WERI-Rb-1 (cell line): ENCODE measurements at regions not wholly inside any gene's neighbourhood (a gene's known extent, or its start where the extent isn't known, plus 50 kb on each side); places are given as distances from the start of the nearest gene placed in this dataset.

Source experiments
- DNase-seq: peaks from one replicate; pipeline ENCODE4 v3.0.0-alpha.2; 2020
- H3K27ac ChIP-seq: fragments of 250-450 bp; sonication (Bioruptor Pico); 2 replicates; pipeline ENCODE4 v1.5.1; 2020; ENCODE audit warnings: mild to moderate bottlenecking, moderate library complexity
- H3K27me3 ChIP-seq: fragments of 250-450 bp; sonication (Bioruptor Pico); 2 replicates; pipeline ENCODE4 v1.5.1; 2021; ENCODE audit warnings: mild to moderate bottlenecking, low read depth, moderate library complexity; ENCODE audit not compliant: insufficient read depth, severe bottlenecking
- H3K36me3 ChIP-seq: fragments of 250-450 bp; sonication (Bioruptor Pico); 2 replicates; pipeline ENCODE4 v1.5.1; 2020; ENCODE audit warnings: mild to moderate bottlenecking, moderate library complexity
- H3K4me3 ChIP-seq: 2 replicates; pipeline ENCODE4 v1.5.1; 2011; ENCODE audit warnings: low read depth, mild to moderate bottlenecking, control low read depth, low read length
- H3K9me3 ChIP-seq: fragments of 250-450 bp; sonication (Bioruptor Pico); 2 replicates; pipeline ENCODE4 v1.5.1; 2021; ENCODE audit warnings: mild to moderate bottlenecking, moderate library complexity; ENCODE audit not compliant: severe bottlenecking
- TF ChIP-seq, protein P1 (sequence below): IDR thresholded peaks from 2 replicates; pipeline ENCODE4 v1.5.1; 2011; ENCODE audit warnings: low read depth, mild to moderate bottlenecking, control low read depth, inconsistent platforms, low read length

DNA sequence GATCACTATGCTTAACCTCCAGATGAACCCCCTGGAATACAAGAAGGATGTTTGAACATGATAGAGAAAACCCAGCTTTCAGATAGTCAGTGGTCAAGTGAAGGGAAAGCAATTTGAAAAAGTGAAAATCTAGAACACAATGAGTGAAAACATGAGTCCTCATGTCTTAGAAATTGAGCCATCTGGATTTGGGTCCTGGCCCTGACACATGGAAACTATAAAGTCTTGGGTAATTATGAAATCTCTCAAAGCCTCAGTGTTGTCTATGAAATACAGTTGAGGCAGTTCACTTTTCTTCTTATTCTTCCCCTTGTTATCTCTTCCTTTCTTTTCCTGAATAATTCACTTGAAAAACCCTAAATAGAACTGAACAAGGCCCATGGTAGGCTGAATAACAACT is 120.6 kb downstream of the EN1 start:
- Histone ChIP-seq H3K27ac (no peak overlapping the region), H3K4me3 (no peak overlapping the region), H3K9me3 (peaks cover 7% of the 10 kb centered on the region), H3K27me3 (peaks cover 72% of the 10 kb centered on the region), H3K36me3 (no peaks in the 10 kb centered on the region)
- no peak for DNase-seq
- TF ChIP-seq, protein P1, sequence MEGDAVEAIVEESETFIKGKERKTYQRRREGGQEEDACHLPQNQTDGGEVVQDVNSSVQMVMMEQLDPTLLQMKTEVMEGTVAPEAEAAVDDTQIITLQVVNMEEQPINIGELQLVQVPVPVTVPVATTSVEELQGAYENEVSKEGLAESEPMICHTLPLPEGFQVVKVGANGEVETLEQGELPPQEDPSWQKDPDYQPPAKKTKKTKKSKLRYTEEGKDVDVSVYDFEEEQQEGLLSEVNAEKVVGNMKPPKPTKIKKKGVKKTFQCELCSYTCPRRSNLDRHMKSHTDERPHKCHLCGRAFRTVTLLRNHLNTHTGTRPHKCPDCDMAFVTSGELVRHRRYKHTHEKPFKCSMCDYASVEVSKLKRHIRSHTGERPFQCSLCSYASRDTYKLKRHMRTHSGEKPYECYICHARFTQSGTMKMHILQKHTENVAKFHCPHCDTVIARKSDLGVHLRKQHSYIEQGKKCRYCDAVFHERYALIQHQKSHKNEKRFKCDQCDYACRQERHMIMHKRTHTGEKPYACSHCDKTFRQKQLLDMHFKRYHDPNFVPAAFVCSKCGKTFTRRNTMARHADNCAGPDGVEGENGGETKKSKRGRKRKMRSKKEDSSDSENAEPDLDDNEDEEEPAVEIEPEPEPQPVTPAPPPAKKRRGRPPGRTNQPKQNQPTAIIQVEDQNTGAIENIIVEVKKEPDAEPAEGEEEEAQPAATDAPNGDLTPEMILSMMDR = no peak

- Histone ChIP-seq H3K27me3 (peaks cover 78% of the 10 kb centered on the region), H3K9me3 (peaks cover 7% of the 10 kb centered on the region), H3K4me3 (no peak overlapping the region), H3K36me3 (no peaks in the 10 kb centered on the region), H3K27ac (no peak overlapping the region)
- TF ChIP-seq, protein P1 = no peak
- DNase-seq = no peak
These were observed 124.1 kb downstream of the EN1 start for GRCh38 chr2:118723394-118723793.

DNA sequence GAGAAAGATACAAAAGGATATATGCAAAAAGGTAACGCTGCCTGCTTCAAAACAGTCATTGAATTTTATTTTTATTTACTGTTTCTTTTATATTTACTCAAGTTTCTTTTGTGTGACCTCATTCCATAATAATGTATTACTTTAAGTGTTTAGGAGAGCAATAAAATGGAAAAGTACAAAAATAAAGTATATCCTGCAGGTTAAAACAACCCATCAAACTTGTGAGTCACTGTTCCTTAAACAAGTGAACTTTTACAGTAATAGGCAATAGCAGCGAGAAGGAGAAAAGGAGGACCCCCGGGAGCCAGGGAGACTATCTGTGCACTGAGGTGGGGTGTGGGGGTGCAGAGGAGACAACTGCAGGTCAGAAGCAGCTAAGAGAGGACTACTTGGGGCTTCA is 124.5 kb downstream of the EN1 start:
- Histone ChIP-seq H3K4me3 (no peak overlapping the region), H3K36me3 (no peaks in the 10 kb centered on the region), H3K27me3 (peaks cover 78% of the 10 kb centered on the region), H3K27ac (no peak overlapping the region), H3K9me3 (peaks cover 7% of the 10 kb centered on the region)
- no peak for DNase-seq
- TF ChIP-seq, protein P1 = no peak

GRCh38 chr2:118721817-118722551 is 125.5 kb downstream of the EN1 start:
- H3K36me3 ChIP-seq = no peaks in the 10 kb centered on the region
- H3K9me3 ChIP-seq = no peaks in the 10 kb centered on the region
- no peak overlapping the region for H3K4me3 ChIP-seq
- no peak for DNase-seq
- no peak overlapping the region for H3K27ac ChIP-seq
- TF ChIP-seq, protein P1 = no peak
- peaks cover 80% of the 10 kb centered on the region for H3K27me3 ChIP-seq

- peaks cover 84% of the 10 kb centered on the region for H3K27me3 ChIP-seq
- no peak overlapping the region for H3K27ac ChIP-seq
- no peaks in the 10 kb centered on the region for H3K9me3 ChIP-seq
- TF ChIP-seq, protein P1 = no peak
- no peak for DNase-seq
- no peaks in the 10 kb centered on the region for H3K36me3 ChIP-seq
- no peak overlapping the region for H3K4me3 ChIP-seq
These were observed 126.6 kb downstream of the EN1 start for GRCh38 chr2:118720866-118721265.

DNA sequence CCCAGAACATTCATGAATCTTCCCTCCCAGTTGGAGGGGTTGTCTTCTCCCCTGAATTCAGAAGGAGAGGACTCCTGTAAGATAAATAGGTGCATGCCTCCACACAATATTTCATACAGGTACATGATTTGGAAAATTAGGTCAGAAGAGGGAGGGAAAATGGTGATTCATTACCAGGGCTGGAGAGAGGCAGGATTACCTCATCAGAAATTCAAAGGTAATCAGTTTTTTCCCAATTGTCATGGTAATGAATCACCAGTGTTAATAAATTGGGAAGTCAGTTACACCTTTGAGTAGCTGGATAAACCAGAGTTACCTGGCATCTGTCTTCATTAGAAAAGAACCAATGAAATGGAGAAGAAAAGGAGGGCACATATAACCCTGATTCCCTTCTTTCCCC is 128.5 kb downstream of the EN1 start:
- no peak overlapping the region for H3K4me3 ChIP-seq
- H3K9me3 ChIP-seq = no peaks in the 10 kb centered on the region
- H3K36me3 ChIP-seq = no peaks in the 10 kb centered on the region
- H3K27me3 ChIP-seq = peaks cover 82% of the 10 kb centered on the region
- TF ChIP-seq, protein P1 = no peak
- H3K27ac ChIP-seq = no peak overlapping the region
- DNase-seq = no peak
